Esophagus muscularis mucosa (tissue), 4 donors: ENCODE measurements at regions not wholly inside any gene's neighbourhood (a gene's known extent, or its start where the extent isn't known, plus 50 kb on each side); places are given as distances from the start of the nearest gene placed in this dataset.

Experiments
- CTCF ChIP-seq, 3 experiments: fragments of 200-600 bp in 2 of 3; fragments of 450-650 bp in 1 of 3; sonication (generic) in 2 of 3; IDR thresholded peaks; one replicate each; pipeline ENCODE4 v1.5.1; 2017 to 2019; ENCODE audit warnings: antibody characterized with exemption in 3 of 3, mild to moderate bottlenecking in 2 of 3, moderate library complexity in 1 of 3
- EP300 ChIP-seq: sonication (generic); formaldehyde crosslinking; IDR thresholded peaks from one replicate; pipeline ENCODE4 v1.6.1; 2017; ENCODE audit warnings: antibody characterized with exemption
- POLR2A ChIP-seq: fragments of 450-650 bp; IDR thresholded peaks from one replicate; pipeline ENCODE4 v1.6.1; 2017; ENCODE audit warnings: antibody characterized with exemption, moderate library complexity, mild to moderate bottlenecking, low read depth
- POLR2AphosphoS5 ChIP-seq, 2 donors: sonication (generic); formaldehyde crosslinking; IDR thresholded peaks; one replicate each; pipeline ENCODE4 v1.6.1; 2017; ENCODE audit warnings: antibody characterized with exemption in 2 of 2

GRCh38 chr16:87057951-87058560 lies 259.1 kb downstream of the C16orf95 start:
- TF ChIP-seq POLR2A = no peak
- TF ChIP-seq CTCF (IDR thresholded peaks at IDR 0.05) = no peak
- TF ChIP-seq POLR2AphosphoS5 (IDR thresholded peaks at IDR 0.05) = no peak
- TF ChIP-seq EP300 = no peak
